ENCODE measurements at regions not wholly inside any gene's neighbourhood (a gene's known extent, or its start where the extent isn't known, plus 50 kb on each side); places are given as distances from the start of the nearest gene placed in this dataset.

DNA sequence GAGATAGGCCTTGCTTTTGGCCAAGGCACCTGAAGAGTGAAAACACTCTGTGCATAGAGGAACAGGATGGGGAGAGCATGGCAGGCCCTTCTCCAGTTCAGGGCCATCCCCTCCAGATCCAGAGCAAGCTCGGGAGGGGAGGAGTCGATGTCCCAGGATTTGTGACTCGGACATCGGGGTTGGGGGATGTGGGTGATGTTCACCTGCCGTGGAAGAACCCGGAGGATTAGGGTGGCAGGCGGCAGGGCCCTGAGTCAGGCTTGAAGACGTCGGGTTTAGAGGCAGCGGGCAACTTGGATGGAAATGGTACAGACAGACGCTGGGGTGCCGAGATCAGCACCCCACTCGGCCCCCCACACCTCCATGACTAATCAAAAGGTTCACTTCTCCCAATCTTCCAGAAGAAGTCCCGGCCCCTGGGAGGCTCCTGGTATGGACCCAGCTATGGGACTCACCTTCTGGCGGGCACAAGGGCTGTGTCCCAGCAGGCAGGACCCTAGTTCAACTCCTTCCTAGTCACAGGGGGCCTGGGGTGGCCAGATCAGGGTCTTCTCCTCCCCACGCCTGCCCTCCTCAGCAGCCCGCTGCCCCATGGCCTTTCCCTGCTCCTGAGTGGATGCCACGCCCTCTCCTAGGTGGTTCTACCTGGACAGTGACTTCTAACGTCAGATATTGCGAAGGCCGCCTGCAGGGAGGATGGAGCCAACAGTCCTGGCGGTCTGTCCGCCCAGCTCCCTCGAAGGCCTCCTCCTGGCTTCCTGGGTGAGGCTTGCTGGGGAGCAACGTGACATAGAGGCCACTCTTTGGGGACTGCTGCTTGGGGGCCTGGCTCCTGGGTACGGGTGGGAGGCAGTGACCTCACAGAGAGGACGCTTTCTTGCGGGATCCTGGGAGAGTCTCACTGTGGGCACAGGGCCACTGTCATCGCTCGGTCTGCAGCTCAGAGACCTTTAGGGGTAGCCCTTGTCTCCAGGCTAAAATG lies 792.5 kb downstream of the BRD1 start:
- H3K27me3 ChIP-seq (ENCODE audit: control insufficient read depth in 5 of 5, insufficient read depth in 4 of 5, low read length in 5 of 5) = peaks cover 2 to 29% (median 23%) of the 10 kb centered on the region in 5 donors
- no peaks in the 10 kb centered on the region for H3K36me3 ChIP-seq (ENCODE audit: control insufficient read depth in 5 of 5, insufficient read depth in 5 of 5, low read length in 5 of 5)
- H3K4me3 ChIP-seq (ENCODE audit: low read depth in 1 of 5, low read length in 5 of 5) = no peak overlapping the region
- H3K9ac ChIP-seq (ENCODE audit: low read length in 5 of 5) = no peak overlapping the region
- H3K27ac ChIP-seq (ENCODE audit: low read depth, low read length) = no peak overlapping the region
- H3K4me1 ChIP-seq (ENCODE audit: control insufficient read depth in 5 of 5, insufficient read depth in 5 of 5, low read length in 5 of 5) = no peaks in the 10 kb centered on the region
- no peaks in the 10 kb centered on the region for H3K9me3 ChIP-seq (ENCODE audit: control insufficient read depth in 5 of 5, low read length in 5 of 5)

DNA sequence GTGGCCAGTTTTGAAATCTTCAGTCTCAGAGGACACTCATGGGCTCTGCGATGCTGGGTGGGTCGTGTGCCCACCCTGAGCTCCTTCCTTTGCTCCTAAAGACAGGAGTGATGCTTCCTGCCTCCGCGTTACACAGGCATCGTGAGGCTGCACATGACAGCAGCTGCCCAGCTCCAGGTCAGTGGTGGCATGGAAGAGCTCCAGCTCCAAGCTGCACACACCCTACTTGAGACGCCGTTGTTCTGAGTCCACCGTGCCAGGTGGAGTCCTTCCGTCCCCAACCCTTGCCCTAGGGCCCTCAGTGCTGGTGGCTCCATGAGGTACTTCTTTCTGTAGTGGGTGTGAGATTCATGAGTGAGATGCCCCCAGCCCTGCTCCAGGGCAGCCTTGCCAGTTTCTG lies 794.1 kb downstream of the BRD1 start:
- no peak overlapping the region for H3K4me3 ChIP-seq (ENCODE audit: low read depth in 1 of 5, low read length in 5 of 5)
- peaks cover 2 to 26% (median 23%) of the 10 kb centered on the region in 5 donors for H3K27me3 ChIP-seq (ENCODE audit: control insufficient read depth in 5 of 5, insufficient read depth in 4 of 5, low read length in 5 of 5)
- no peaks in the 10 kb centered on the region for H3K9me3 ChIP-seq (ENCODE audit: control insufficient read depth in 5 of 5, low read length in 5 of 5)
- no peaks in the 10 kb centered on the region for H3K36me3 ChIP-seq (ENCODE audit: control insufficient read depth in 5 of 5, insufficient read depth in 5 of 5, low read length in 5 of 5)
- no peaks in the 10 kb centered on the region for H3K4me1 ChIP-seq (ENCODE audit: control insufficient read depth in 5 of 5, insufficient read depth in 5 of 5, low read length in 5 of 5)
- no peak overlapping the region for H3K27ac ChIP-seq (ENCODE audit: low read depth, low read length)
- no peak overlapping the region for H3K9ac ChIP-seq (ENCODE audit: low read length in 5 of 5)

DNA sequence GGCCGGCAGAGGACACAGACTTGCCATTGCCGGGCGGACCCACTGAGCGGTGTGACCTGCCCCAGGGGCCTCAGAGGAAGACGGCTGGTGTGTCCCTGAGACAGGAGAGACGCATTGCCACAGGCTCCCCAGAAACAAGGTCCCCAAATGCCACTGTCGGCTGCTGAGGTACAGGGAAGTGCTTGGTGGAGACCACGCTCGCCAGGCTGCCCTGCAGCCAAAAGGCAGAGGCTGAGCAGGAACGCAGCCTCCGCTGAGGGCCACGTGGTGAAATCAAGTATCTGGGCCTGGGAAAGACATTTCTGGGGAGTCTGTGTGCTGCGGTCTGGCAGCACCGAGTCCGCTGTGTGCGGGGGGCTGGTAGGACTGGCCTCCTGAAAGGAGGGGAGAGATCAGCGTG lies 794.9 kb downstream of the BRD1 start:
- H3K9me3 ChIP-seq (ENCODE audit: control insufficient read depth in 5 of 5, low read length in 5 of 5) = no peaks in the 10 kb centered on the region
- peaks cover 2 to 32% (median 25%) of the 10 kb centered on the region in 5 donors for H3K27me3 ChIP-seq (ENCODE audit: control insufficient read depth in 5 of 5, insufficient read depth in 4 of 5, low read length in 5 of 5)
- no peaks in the 10 kb centered on the region for H3K36me3 ChIP-seq (ENCODE audit: control insufficient read depth in 5 of 5, insufficient read depth in 5 of 5, low read length in 5 of 5)
- H3K9ac ChIP-seq (ENCODE audit: low read length in 5 of 5) = no peak overlapping the region
- no peak overlapping the region for H3K27ac ChIP-seq (ENCODE audit: low read depth, low read length)
- no peak overlapping the region for H3K4me3 ChIP-seq (ENCODE audit: low read depth in 1 of 5, low read length in 5 of 5)
- H3K4me1 ChIP-seq (ENCODE audit: control insufficient read depth in 5 of 5, insufficient read depth in 5 of 5, low read length in 5 of 5) = no peaks in the 10 kb centered on the region

DNA sequence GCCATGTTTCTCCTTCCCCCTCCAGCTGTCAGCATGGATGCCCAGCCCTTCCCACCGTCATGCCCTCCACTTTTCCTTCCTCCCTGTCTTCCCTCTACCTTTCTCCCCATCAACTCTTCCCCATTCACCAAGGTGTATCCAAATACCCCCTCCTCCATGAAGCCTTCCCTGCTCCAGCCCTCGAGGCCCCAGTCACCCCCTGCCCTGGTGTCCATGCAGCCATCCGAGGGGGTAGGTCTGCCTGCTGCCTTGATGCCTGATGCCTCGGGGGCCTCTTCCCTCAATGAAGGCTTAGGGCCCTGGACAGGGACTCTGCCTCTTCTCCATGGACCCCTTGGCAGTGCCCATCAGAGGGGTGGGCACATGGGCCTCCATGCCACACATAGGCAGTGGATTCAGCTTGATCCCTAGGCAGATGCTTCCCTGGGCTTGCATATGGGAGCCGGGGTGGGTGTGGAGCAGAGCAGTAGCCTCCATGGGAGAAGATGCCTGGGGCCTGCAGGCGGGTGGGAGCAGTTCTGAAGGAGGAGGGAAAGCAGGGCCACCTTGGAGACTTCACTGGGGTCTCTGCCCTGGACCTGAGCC lies 795.8 kb downstream of the BRD1 start:
- H3K36me3 ChIP-seq (ENCODE audit: control insufficient read depth in 5 of 5, insufficient read depth in 5 of 5, low read length in 5 of 5) = no peaks in the 10 kb centered on the region
- H3K4me1 ChIP-seq (ENCODE audit: control insufficient read depth in 5 of 5, insufficient read depth in 5 of 5, low read length in 5 of 5) = no peaks in the 10 kb centered on the region
- no peak overlapping the region for H3K27ac ChIP-seq (ENCODE audit: low read depth, low read length)
- H3K27me3 ChIP-seq (ENCODE audit: control insufficient read depth in 5 of 5, insufficient read depth in 4 of 5, low read length in 5 of 5) = peaks cover 7 to 38% (median 29%) of the 10 kb centered on the region in 5 donors
- no peak overlapping the region for H3K4me3 ChIP-seq (ENCODE audit: low read depth in 1 of 5, low read length in 5 of 5)
- no peaks in the 10 kb centered on the region for H3K9me3 ChIP-seq (ENCODE audit: control insufficient read depth in 5 of 5, low read length in 5 of 5)
- no peak overlapping the region for H3K9ac ChIP-seq (ENCODE audit: low read length in 5 of 5)

DNA sequence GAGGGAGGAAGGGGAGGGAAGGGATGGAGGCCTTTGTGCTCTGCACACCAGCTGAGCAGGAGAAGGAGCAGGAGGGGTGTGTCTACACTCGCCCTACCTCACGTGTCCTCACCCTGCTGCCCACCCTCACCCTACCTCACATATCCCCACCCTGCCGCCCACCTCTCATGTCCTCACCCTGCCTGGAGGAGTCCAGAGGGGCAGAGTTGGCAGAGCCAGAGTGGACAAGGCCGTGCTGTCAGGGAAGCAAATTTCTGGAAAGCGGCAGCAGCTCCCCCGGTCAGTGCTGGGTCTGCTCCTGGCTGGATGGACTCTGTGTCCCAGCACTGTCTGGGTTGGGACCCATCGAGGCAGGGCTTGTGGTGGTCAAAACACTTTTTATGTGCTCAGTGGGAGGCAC lies 799.6 kb downstream of the BRD1 start:
- peaks cover 9 to 40% (median 26%) of the 10 kb centered on the region in 5 donors for H3K27me3 ChIP-seq (ENCODE audit: control insufficient read depth in 5 of 5, insufficient read depth in 4 of 5, low read length in 5 of 5)
- no peak overlapping the region for H3K27ac ChIP-seq (ENCODE audit: low read depth, low read length)
- no peaks in the 10 kb centered on the region for H3K9me3 ChIP-seq (ENCODE audit: control insufficient read depth in 5 of 5, low read length in 5 of 5)
- H3K9ac ChIP-seq (ENCODE audit: low read length in 5 of 5) = no peak overlapping the region
- H3K4me3 ChIP-seq (ENCODE audit: low read depth in 1 of 5, low read length in 5 of 5) = no peak overlapping the region
- H3K4me1 ChIP-seq (ENCODE audit: control insufficient read depth in 5 of 5, insufficient read depth in 5 of 5, low read length in 5 of 5) = no peaks in the 10 kb centered on the region
- no peaks in the 10 kb centered on the region for H3K36me3 ChIP-seq (ENCODE audit: control insufficient read depth in 5 of 5, insufficient read depth in 5 of 5, low read length in 5 of 5)

DNA sequence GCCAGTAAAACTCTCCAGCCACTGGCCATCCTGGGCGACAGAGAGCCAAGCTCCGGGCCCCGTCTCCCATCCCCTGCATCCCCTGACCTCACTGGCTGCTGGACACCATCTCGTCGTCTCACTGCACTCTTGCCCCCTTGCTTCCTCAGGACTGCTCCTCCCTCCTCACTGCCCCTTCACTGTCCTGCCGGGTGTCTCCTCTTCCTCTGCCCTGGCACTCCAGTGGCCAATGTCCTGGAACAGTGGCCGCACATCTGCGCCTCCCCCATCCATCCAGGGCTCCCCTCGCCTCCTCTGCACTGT lies 800.4 kb downstream of the BRD1 start:
- peaks cover 9 to 33% (median 18%) of the 10 kb centered on the region in 5 donors for H3K27me3 ChIP-seq (ENCODE audit: control insufficient read depth in 5 of 5, insufficient read depth in 4 of 5, low read length in 5 of 5)
- H3K4me1 ChIP-seq (ENCODE audit: control insufficient read depth in 5 of 5, insufficient read depth in 5 of 5, low read length in 5 of 5) = no peaks in the 10 kb centered on the region
- no peaks in the 10 kb centered on the region for H3K9me3 ChIP-seq (ENCODE audit: control insufficient read depth in 5 of 5, low read length in 5 of 5)
- no peak overlapping the region for H3K9ac ChIP-seq (ENCODE audit: low read length in 5 of 5)
- no peak overlapping the region for H3K4me3 ChIP-seq (ENCODE audit: low read depth in 1 of 5, low read length in 5 of 5)
- no peaks in the 10 kb centered on the region for H3K36me3 ChIP-seq (ENCODE audit: control insufficient read depth in 5 of 5, insufficient read depth in 5 of 5, low read length in 5 of 5)
- no peak overlapping the region for H3K27ac ChIP-seq (ENCODE audit: low read depth, low read length)

DNA sequence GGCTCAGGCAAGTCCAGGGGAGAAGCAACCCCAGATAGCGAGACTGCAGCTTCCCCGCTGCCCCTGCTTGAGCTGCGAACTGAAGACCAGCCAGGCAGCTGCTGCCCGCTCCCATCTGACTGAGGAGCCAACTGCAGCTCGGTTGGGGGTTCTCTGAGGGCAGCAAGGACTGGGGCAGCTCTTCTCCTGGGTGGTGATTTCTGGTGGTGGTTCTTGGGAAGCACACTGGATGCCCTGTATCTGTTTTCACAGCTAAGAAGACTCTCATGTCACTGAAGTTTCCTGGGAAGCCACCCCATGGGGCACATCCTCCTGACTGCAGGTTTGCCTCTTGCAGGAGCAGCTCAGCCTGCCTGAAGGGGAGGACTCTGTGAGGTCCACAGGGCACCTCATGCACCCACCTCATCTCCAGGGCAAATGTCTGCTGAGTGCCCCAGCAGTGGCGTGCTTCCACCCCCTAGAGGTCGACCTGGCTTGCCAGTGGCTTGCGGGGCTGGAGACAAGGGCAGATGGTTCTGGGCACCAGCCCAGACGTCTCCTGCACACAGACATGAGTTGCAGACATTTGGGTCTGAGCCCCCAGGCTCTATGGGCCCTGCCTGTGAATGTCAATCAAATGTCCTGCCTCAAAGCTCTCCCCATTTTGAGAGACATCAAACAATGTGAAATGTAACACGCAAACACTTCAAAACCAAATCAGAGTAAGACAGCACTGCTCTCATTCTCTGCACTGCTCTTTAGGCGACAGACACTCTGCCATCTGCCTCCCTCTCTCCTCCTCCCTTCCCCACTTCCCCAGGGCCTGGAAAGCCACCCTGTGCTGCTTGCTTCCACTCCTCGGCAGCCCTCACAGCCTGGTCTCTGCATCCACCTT lies 800.9 kb downstream of the BRD1 start:
- no peak overlapping the region for H3K9ac ChIP-seq (ENCODE audit: low read length in 5 of 5)
- H3K4me3 ChIP-seq (ENCODE audit: low read depth in 1 of 5, low read length in 5 of 5) = no peak overlapping the region
- no peaks in the 10 kb centered on the region for H3K4me1 ChIP-seq (ENCODE audit: control insufficient read depth in 5 of 5, insufficient read depth in 5 of 5, low read length in 5 of 5)
- H3K9me3 ChIP-seq (ENCODE audit: control insufficient read depth in 5 of 5, low read length in 5 of 5) = no peaks in the 10 kb centered on the region
- peaks cover 8 to 27% (median 13%) of the 10 kb centered on the region in 5 donors for H3K27me3 ChIP-seq (ENCODE audit: control insufficient read depth in 5 of 5, insufficient read depth in 4 of 5, low read length in 5 of 5)
- H3K27ac ChIP-seq (ENCODE audit: low read depth, low read length) = no peak overlapping the region
- no peaks in the 10 kb centered on the region for H3K36me3 ChIP-seq (ENCODE audit: control insufficient read depth in 5 of 5, insufficient read depth in 5 of 5, low read length in 5 of 5)

DNA sequence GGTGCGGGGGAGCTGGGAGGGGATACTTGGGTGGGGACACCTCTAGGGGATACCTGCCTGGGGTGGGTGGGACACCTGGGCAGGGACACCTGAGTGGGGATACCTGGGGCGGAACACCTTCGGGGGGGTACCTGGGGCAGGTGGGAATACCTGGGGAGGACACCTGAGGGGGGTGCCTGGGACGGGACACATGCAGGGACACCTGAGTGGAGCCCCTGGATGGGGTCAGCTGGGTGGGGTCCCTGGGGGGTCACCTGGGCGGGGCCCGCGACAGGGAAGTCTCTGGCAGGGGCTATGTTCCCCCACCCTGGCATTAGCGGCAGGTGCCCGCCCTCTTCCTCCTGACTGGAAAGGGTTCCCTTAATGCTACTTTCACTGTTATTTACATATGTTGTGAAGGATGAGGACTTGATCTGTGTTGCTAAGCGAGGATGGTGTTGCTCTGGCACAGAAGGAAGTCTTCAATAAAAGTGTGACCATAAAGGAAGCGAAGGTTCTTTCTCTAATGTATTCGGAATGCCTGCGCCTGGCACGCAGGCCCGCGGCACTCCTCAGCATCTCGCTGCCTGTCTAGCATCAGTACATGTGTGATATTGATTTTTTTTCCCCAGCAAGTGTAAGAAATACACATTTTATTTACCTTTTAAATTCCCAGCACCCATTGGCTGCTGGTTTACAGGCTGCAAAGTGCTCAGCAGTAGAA lies 801.7 kb downstream of the BRD1 start:
- peaks cover 6 to 30% (median 9%) of the 10 kb centered on the region in 5 donors for H3K27me3 ChIP-seq (ENCODE audit: control insufficient read depth in 5 of 5, insufficient read depth in 4 of 5, low read length in 5 of 5)
- H3K9ac ChIP-seq (ENCODE audit: low read length in 5 of 5) = no peak overlapping the region
- H3K27ac ChIP-seq (ENCODE audit: low read depth, low read length) = no peak overlapping the region
- no peaks in the 10 kb centered on the region for H3K36me3 ChIP-seq (ENCODE audit: control insufficient read depth in 5 of 5, insufficient read depth in 5 of 5, low read length in 5 of 5)
- no peaks in the 10 kb centered on the region for H3K9me3 ChIP-seq (ENCODE audit: control insufficient read depth in 5 of 5, low read length in 5 of 5)
- no peak overlapping the region for H3K4me3 ChIP-seq (ENCODE audit: low read depth in 1 of 5, low read length in 5 of 5)
- no peaks in the 10 kb centered on the region for H3K4me1 ChIP-seq (ENCODE audit: control insufficient read depth in 5 of 5, insufficient read depth in 5 of 5, low read length in 5 of 5)

DNA sequence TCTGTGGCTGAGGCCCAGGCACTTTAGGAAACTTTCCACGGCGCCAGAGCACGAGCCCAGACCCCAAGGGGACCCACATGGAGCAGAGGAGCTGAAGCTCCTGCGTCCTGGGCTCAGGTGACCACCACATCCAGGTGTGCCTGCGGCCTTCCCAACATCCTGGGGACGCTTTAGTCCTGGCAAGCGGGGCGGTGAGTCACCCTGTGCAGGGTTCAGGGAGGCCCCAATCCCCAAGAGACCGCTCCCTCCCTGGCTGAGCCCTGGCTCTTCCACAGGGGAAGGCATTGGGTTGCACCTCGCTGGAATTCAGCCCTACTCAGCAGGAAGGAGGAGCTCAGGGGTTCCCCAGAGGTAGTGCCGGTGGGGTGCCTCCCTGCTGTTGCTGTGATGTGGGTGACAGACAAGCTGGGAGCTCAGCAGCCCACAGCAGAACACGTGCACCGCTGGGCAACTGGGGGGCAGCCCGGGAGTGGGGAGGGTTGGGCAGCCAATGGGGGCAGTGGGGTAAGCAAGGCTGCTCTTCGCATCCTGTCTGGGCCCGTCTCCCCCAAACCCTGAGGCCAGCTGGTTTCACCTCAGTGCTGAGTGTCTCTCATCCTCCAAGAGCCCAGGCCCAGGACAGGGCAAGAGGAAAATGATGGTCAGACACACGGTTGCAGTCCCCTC lies 802.8 kb downstream of the BRD1 start:
- H3K9ac ChIP-seq (ENCODE audit: low read length in 5 of 5) = no peak overlapping the region
- H3K9me3 ChIP-seq (ENCODE audit: control insufficient read depth in 5 of 5, low read length in 5 of 5) = no peaks in the 10 kb centered on the region
- H3K4me1 ChIP-seq (ENCODE audit: control insufficient read depth in 5 of 5, insufficient read depth in 5 of 5, low read length in 5 of 5) = no peaks in the 10 kb centered on the region
- H3K4me3 ChIP-seq (ENCODE audit: low read depth in 1 of 5, low read length in 5 of 5) = no peak overlapping the region
- H3K27ac ChIP-seq (ENCODE audit: low read depth, low read length) = no peak overlapping the region
- peaks cover 5 to 30% (median 9%) of the 10 kb centered on the region in 5 donors for H3K27me3 ChIP-seq (ENCODE audit: control insufficient read depth in 5 of 5, insufficient read depth in 4 of 5, low read length in 5 of 5)
- no peaks in the 10 kb centered on the region for H3K36me3 ChIP-seq (ENCODE audit: control insufficient read depth in 5 of 5, insufficient read depth in 5 of 5, low read length in 5 of 5)
